Keratinocyte (primary cell): ENCODE measurements at regions not wholly inside any gene's neighbourhood (a gene's known extent, or its start where the extent isn't known, plus 50 kb on each side); places are given as distances from the start of the nearest gene placed in this dataset.

Source experiments
- DNase-seq: peaks from one replicate; pipeline ENCODE4 v3.0.0-alpha.2; 2011; ENCODE audit warnings: low read depth, missing footprints, low spot score
- FAIRE-seq: peaks from 2 replicates; lab custom pipeline; 2011; peaks lifted over from hg19 to GRCh38; lab: Jason Lieb, UNC
- H2AFZ ChIP-seq: 2 replicates; pipeline ENCODE4 v1.6.0; 2012; ENCODE audit warnings: low read length, control low read depth, inconsistent platforms; ENCODE audit not compliant: control insufficient read depth
- H3K27ac ChIP-seq: 2 replicates; pipeline ENCODE4 v1.5.1; 2011; ENCODE audit warnings: low read length; ENCODE audit not compliant: control insufficient read depth, insufficient read depth
- H3K27me3 ChIP-seq: 3 replicates; pipeline ENCODE4 v1.6.0; 2011; ENCODE audit warnings: low read length; ENCODE audit not compliant: control insufficient read depth, insufficient read depth; ENCODE audit errors: extremely low read depth
- H3K36me3 ChIP-seq, 2 experiments: 2 replicates in 1 of 2; 3 replicates in 1 of 2; pipeline ENCODE4 v1.5.1; 2011; ENCODE audit warnings: low read length in 2 of 2, mild to moderate bottlenecking in 1 of 2; ENCODE audit not compliant: control insufficient read depth in 2 of 2, insufficient read depth in 2 of 2; ENCODE audit errors: extremely low read depth in 1 of 2
- H3K4me1 ChIP-seq: 3 replicates; pipeline ENCODE4 v1.5.1; 2011; ENCODE audit warnings: low read length; ENCODE audit not compliant: control insufficient read depth, insufficient read depth; ENCODE audit errors: extremely low read depth
- H3K4me2 ChIP-seq: 3 replicates; pipeline ENCODE4 v1.6.0; 2011; ENCODE audit warnings: low read depth, low read length; ENCODE audit not compliant: control insufficient read depth, insufficient read depth; ENCODE audit errors: extremely low read depth
- H3K4me3 ChIP-seq, 3 experiments: fragments of 200-600 bp in 1 of 3; sonication (generic) in 1 of 3; 2 replicates in 2 of 3; 3 replicates in 1 of 3; pipeline ENCODE4 v1.5.1; 2011 to 2016; ENCODE audit warnings: low read length in 3 of 3, mild to moderate bottlenecking in 3 of 3, control low read depth in 2 of 3, inconsistent platforms in 1 of 3, low read depth in 1 of 3, mixed read lengths in 1 of 3, mixed run types in 1 of 3, moderate library complexity in 1 of 3; ENCODE audit not compliant: control insufficient read depth in 2 of 3, insufficient read depth in 2 of 3; ENCODE audit errors: extremely low read depth in 1 of 3
- H3K79me2 ChIP-seq: 2 replicates; pipeline ENCODE4 v1.6.0; 2012; ENCODE audit warnings: low read length; ENCODE audit not compliant: control insufficient read depth, insufficient read depth
- H3K9ac ChIP-seq: 3 replicates; pipeline ENCODE4 v1.6.0; 2011; ENCODE audit warnings: low read length; ENCODE audit not compliant: control insufficient read depth, insufficient read depth; ENCODE audit errors: extremely low read depth
- H3K9me1 ChIP-seq: 3 replicates; pipeline ENCODE4 v1.6.0; 2011; ENCODE audit warnings: low read length; ENCODE audit not compliant: control insufficient read depth, insufficient read depth; ENCODE audit errors: extremely low read depth
- H3K9me3 ChIP-seq: 2 replicates; pipeline ENCODE4 v1.5.1; 2012; ENCODE audit warnings: low read depth, low read length; ENCODE audit not compliant: control insufficient read depth
- H4K20me1 ChIP-seq: 3 replicates; pipeline ENCODE4 v1.6.0; 2011; ENCODE audit warnings: low read length; ENCODE audit not compliant: control insufficient read depth, insufficient read depth; ENCODE audit errors: extremely low read depth
- EZH2 ChIP-seq: IDR thresholded peaks from one replicate; pipeline ENCODE4 v1.6.1; 2012; ENCODE audit warnings: inconsistent platforms, mild to moderate bottlenecking, low read length, moderate library complexity
- dilution Hi-C: fragments of 300-500 bp; cut with MboI; formaldehyde crosslinking; loops from one replicate; pipeline ENCODE4 v1.7.0; 2020; ENCODE audit warnings: low sequenced_read_pairs; ENCODE audit not compliant: extremely low pct_ligation_motif_present
- TF ChIP-seq, protein P1 (sequence below), 3 experiments: IDR thresholded peaks in 1 of 3; conservative IDR thresholded peaks in 1 of 3; optimal IDR thresholded peaks in 1 of 3; 2 replicates in 2 of 3; 3 replicates in 1 of 3; pipeline versions ENCODE3 to v1.5.1; 2011; ENCODE audit warnings: low read length in 3 of 3, mild to moderate bottlenecking in 3 of 3, moderate library complexity in 2 of 3, control low read depth in 1 of 3, inconsistent platforms in 1 of 3; ENCODE audit not compliant: insufficient read depth in 2 of 3; ENCODE audit errors: extremely low read depth in 1 of 3

DNA sequence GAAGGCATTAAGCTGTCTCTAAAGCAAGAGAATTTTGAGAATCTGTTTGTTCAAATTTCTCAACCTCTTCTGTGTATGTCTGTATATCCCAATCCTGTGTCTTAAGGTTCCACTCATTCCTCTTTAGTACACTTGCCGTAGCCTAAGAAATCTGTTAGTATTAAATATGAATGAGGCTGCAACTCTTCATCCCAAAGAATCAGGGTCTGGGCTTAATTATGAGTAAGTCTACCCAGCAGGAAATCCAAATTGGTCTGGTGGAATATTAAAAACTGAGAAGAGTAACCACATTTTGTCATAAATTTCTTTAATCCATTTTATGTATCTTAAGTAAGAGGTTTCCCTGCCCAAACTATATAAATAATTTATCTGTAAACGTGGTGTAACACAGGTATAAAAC, 1171.2 kb downstream of the CDH12 start:
- Histone ChIP-seq H4K20me1 (no peaks in the 10 kb centered on the region), H2AFZ (no peak overlapping the region), H3K9me1 (no peaks in the 10 kb centered on the region), H3K9me3 (no peaks in the 10 kb centered on the region), H3K27me3 (no peaks in the 10 kb centered on the region), H3K27ac (no peak overlapping the region), H3K4me2 (no peak overlapping the region), H3K36me3 (no peaks in the 10 kb centered on the region), H3K4me3 (no peak overlapping the region), H3K4me1 (peaks cover 20% of the 10 kb centered on the region), H3K79me2 (no peaks in the 10 kb centered on the region), H3K9ac (no peak overlapping the region)
- no peak for TF ChIP-seq EZH2
- TF ChIP-seq, protein P1, sequence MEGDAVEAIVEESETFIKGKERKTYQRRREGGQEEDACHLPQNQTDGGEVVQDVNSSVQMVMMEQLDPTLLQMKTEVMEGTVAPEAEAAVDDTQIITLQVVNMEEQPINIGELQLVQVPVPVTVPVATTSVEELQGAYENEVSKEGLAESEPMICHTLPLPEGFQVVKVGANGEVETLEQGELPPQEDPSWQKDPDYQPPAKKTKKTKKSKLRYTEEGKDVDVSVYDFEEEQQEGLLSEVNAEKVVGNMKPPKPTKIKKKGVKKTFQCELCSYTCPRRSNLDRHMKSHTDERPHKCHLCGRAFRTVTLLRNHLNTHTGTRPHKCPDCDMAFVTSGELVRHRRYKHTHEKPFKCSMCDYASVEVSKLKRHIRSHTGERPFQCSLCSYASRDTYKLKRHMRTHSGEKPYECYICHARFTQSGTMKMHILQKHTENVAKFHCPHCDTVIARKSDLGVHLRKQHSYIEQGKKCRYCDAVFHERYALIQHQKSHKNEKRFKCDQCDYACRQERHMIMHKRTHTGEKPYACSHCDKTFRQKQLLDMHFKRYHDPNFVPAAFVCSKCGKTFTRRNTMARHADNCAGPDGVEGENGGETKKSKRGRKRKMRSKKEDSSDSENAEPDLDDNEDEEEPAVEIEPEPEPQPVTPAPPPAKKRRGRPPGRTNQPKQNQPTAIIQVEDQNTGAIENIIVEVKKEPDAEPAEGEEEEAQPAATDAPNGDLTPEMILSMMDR (optimal IDR thresholded peaks at IDR 0.05 in 1 of 3, IDR thresholded peaks at IDR 0.05 in 1 of 3, conservative IDR thresholded peaks at IDR 0.05 in 1 of 3; ENCODE audit: extremely low read depth in 1 of 3, insufficient read depth in 2 of 3, low read length in 3 of 3) = no peak
- dilution Hi-C loops = no loop called here
- FAIRE-seq (no peak), DNase-seq (no peak)

DNA sequence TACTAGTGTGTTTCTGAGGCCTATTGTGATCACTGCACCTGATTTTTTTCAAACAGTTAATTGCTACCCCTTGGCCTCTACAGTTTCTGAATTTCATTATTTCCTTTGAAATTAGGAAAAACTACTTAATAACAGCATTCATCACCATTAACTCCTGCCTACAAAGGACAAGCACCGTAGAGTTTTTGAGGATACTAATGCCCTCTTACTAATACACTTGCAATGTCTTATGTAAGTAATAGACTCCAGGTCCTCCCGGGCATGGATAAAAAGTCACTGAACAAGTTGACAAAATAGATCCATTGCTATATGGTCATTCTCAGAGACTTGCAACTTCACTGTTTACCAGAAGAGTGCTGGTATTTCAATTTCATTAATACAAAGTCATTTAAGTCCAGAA, 1172.5 kb downstream of the CDH12 start:
- Histone ChIP-seq H3K4me3 (no peak overlapping the region), H4K20me1 (no peaks in the 10 kb centered on the region), H3K36me3 (no peaks in the 10 kb centered on the region), H3K4me2 (no peak overlapping the region), H2AFZ (no peak overlapping the region), H3K9me3 (no peaks in the 10 kb centered on the region), H3K79me2 (no peaks in the 10 kb centered on the region), H3K27ac (peak overlapping the region; percentile 17), H3K27me3 (no peaks in the 10 kb centered on the region), H3K4me1 (peaks cover 14% of the 10 kb centered on the region), H3K9ac (no peak overlapping the region), H3K9me1 (no peaks in the 10 kb centered on the region)
- TF ChIP-seq, protein P1 (optimal IDR thresholded peaks at IDR 0.05 in 1 of 3, IDR thresholded peaks at IDR 0.05 in 1 of 3, conservative IDR thresholded peaks at IDR 0.05 in 1 of 3; ENCODE audit: extremely low read depth in 1 of 3, insufficient read depth in 2 of 3, low read length in 3 of 3) = no peak
- TF ChIP-seq EZH2 = no peak
- FAIRE-seq (no peak), DNase-seq (no peak)
- dilution Hi-C loops = no loop called here
